H9 (cell line): ENCODE measurements at regions not wholly inside any gene's neighbourhood (a gene's known extent, or its start where the extent isn't known, plus 50 kb on each side); places are given as distances from the start of the nearest gene placed in this dataset.

Experiments used
- DNase-seq: peaks from one replicate; pipeline ENCODE4 v3.0.0-alpha.2; 2017
- H2AFZ ChIP-seq: one replicate; pipeline ENCODE4 v1.6.1; 2013; ENCODE audit warnings: mild to moderate bottlenecking, low read length, control low read depth, moderate library complexity
- H2AK5ac ChIP-seq: 2 replicates; pipeline ENCODE4 v1.6.1; 2013; ENCODE audit warnings: low read length, control low read depth, mixed read lengths; ENCODE audit not compliant: insufficient read length
- H2BK120ac ChIP-seq: one replicate; pipeline ENCODE4 v1.6.1; 2013; ENCODE audit warnings: low read depth, mild to moderate bottlenecking, low read length, control low read depth, inconsistent platforms; ENCODE audit not compliant: poor library complexity, severe bottlenecking
- H2BK12ac ChIP-seq: 2 replicates; pipeline ENCODE4 v1.6.1; 2013; ENCODE audit warnings: low read length, control low read depth, mixed read lengths, low read depth; ENCODE audit not compliant: insufficient read length
- H2BK15ac ChIP-seq: 2 replicates; pipeline ENCODE4 v1.6.1; 2013; ENCODE audit warnings: low read depth, low read length, control low read depth
- H2BK20ac ChIP-seq: one replicate; pipeline ENCODE4 v1.6.1; 2013; ENCODE audit warnings: low read depth, mild to moderate bottlenecking, low read length, control low read depth, inconsistent platforms; ENCODE audit not compliant: poor library complexity, severe bottlenecking
- H2BK5ac ChIP-seq: 2 replicates; pipeline ENCODE4 v1.6.1; 2013; ENCODE audit warnings: low read length, control low read depth, mixed read lengths; ENCODE audit not compliant: insufficient read length
- H3K14ac ChIP-seq: 2 replicates; pipeline ENCODE4 v1.6.1; 2013; ENCODE audit warnings: low read length, control low read depth; ENCODE audit not compliant: insufficient read depth
- H3K18ac ChIP-seq: 2 replicates; pipeline ENCODE4 v1.6.1; 2013; ENCODE audit warnings: low read depth, mild to moderate bottlenecking, mixed read lengths, low read length, control low read depth; ENCODE audit not compliant: insufficient read length
- H3K23ac ChIP-seq: 2 replicates; pipeline ENCODE4 v1.6.1; 2013; ENCODE audit warnings: low read length, control low read depth, mixed read lengths, low read depth; ENCODE audit not compliant: insufficient read length
- H3K23me2 ChIP-seq: 2 replicates; pipeline ENCODE4 v1.6.1; 2013; ENCODE audit warnings: low read depth, mild to moderate bottlenecking, mixed read lengths, low read length, control low read depth; ENCODE audit not compliant: insufficient read length, poor library complexity, severe bottlenecking
- H3K27ac ChIP-seq: 2 replicates; pipeline ENCODE4 v1.5.1; 2013; ENCODE audit warnings: low read length, control low read depth, mixed read lengths, low read depth; ENCODE audit not compliant: insufficient read length
- H3K27me3 ChIP-seq: 2 replicates; pipeline ENCODE4 v1.6.1; 2013; ENCODE audit warnings: low read length, control low read depth, inconsistent platforms; ENCODE audit not compliant: insufficient read depth
- H3K4ac ChIP-seq: 2 replicates; pipeline ENCODE4 v1.6.1; 2013; ENCODE audit warnings: low read depth, mild to moderate bottlenecking, control low read depth, inconsistent platforms, low read length, moderate library complexity
- H3K4me1 ChIP-seq: 2 replicates; pipeline ENCODE4 v1.6.1; 2013; ENCODE audit warnings: low read length, control low read depth, inconsistent platforms; ENCODE audit not compliant: insufficient read depth
- H3K4me2 ChIP-seq: 2 replicates; pipeline ENCODE4 v1.6.1; 2013; ENCODE audit warnings: low read length, control low read depth, mixed read lengths; ENCODE audit not compliant: insufficient read length, insufficient read depth
- H3K56ac ChIP-seq: 2 replicates; pipeline ENCODE4 v1.6.1; 2013; ENCODE audit warnings: low read depth, mild to moderate bottlenecking, mixed read lengths, low read length, control low read depth; ENCODE audit not compliant: insufficient read length
- H3K79me1 ChIP-seq: 2 replicates; pipeline ENCODE4 v1.6.1; 2013; ENCODE audit warnings: low read depth, mild to moderate bottlenecking, moderate library complexity, low read length, control low read depth, inconsistent platforms; ENCODE audit not compliant: insufficient read depth, poor library complexity, severe bottlenecking
- H3K79me2 ChIP-seq: 2 replicates; pipeline ENCODE4 v1.6.1; 2013; ENCODE audit warnings: low read length, control low read depth, inconsistent platforms; ENCODE audit not compliant: insufficient read depth
- H3K9ac ChIP-seq: 2 replicates; pipeline ENCODE4 v1.6.1; 2013; ENCODE audit warnings: low read length, control low read depth, mixed read lengths; ENCODE audit not compliant: insufficient read length; ENCODE audit errors: extremely low read depth
- H3K9me3 ChIP-seq: one replicate; pipeline ENCODE4 v1.6.1; 2013; ENCODE audit warnings: low read depth, low read length, inconsistent platforms; ENCODE audit not compliant: control insufficient read depth
- H3T11ph ChIP-seq: one replicate; pipeline ENCODE4 v1.6.1; 2013; ENCODE audit warnings: mild to moderate bottlenecking, low read length, control low read depth, inconsistent platforms
- H4K20me1 ChIP-seq: one replicate; pipeline ENCODE4 v1.6.1; 2013; ENCODE audit not compliant: control insufficient read depth, insufficient read length, insufficient read depth
- H4K5ac ChIP-seq: 2 replicates; pipeline ENCODE4 v1.6.1; 2013; ENCODE audit warnings: low read depth, mild to moderate bottlenecking, mixed read lengths, low read length, control low read depth; ENCODE audit not compliant: insufficient read length
- H4K8ac ChIP-seq: replicated peaks from 2 replicates; pipeline ENCODE4 v1.6.1; 2013; ENCODE audit warnings: low read length, control low read depth, mixed read lengths, low read depth; ENCODE audit not compliant: insufficient read length
- H4K91ac ChIP-seq: 2 replicates; pipeline ENCODE4 v1.6.1; 2013; ENCODE audit warnings: low read depth, mild to moderate bottlenecking, moderate library complexity, mixed read lengths, low read length, control low read depth; ENCODE audit not compliant: insufficient read length
- H3K27ac Mint-ChIP-seq, 3 experiments: 2 replicates in 2 of 3; 3 replicates in 1 of 3; pipeline ENCODE4 v1.8.0; 2020 to 2021; ENCODE audit warnings: mixed read lengths in 3 of 3, mild to moderate bottlenecking in 1 of 3, moderate library complexity in 1 of 3
- H3K27me3 Mint-ChIP-seq: 2 replicates; pipeline ENCODE4 v1.8.0; 2021; ENCODE audit warnings: low read depth, mild to moderate bottlenecking, moderate library complexity, mixed read lengths
- H3K36me3 Mint-ChIP-seq, 3 experiments: 2 replicates in 2 of 3; 3 replicates in 1 of 3; pipeline ENCODE4 v1.8.0; 2020 to 2021; ENCODE audit warnings: low read depth in 3 of 3, mixed read lengths in 3 of 3; ENCODE audit not compliant: insufficient read depth in 1 of 3
- H3K4me1 Mint-ChIP-seq, 2 experiments: 2 replicates each; pipeline ENCODE4 v1.8.0; 2020; ENCODE audit warnings: mixed read lengths in 2 of 2
- H3K4me3 Mint-ChIP-seq, 2 experiments: 2 replicates in 1 of 2; 3 replicates in 1 of 2; pipeline ENCODE4 v1.8.0; 2020 to 2021; ENCODE audit warnings: mild to moderate bottlenecking in 2 of 2, mixed read lengths in 2 of 2, moderate library complexity in 1 of 2
- H3K9me3 Mint-ChIP-seq, 2 experiments: 2 replicates in 1 of 2; 3 replicates in 1 of 2; pipeline ENCODE4 v1.8.0; 2020; ENCODE audit warnings: mild to moderate bottlenecking in 2 of 2, mixed read lengths in 2 of 2, moderate library complexity in 1 of 2
- WGBS: extraction: QIAGEN DNeasy Blood & Tissue Kit; methylation state at CpG from one replicate; pipeline ENCODE4 v1.1.7; 2013; ENCODE audit warnings: missing lambda C conversion rate, low lambda C conversion rate, mixed read lengths; ENCODE audit not compliant: insufficient read length; ENCODE audit errors: extremely low coverage; 5-methylcytosine and 5-hydroxymethylcytosine counted together
- TF ChIP-seq, protein P1 (sequence below): fragments of 200-600 bp; sonication (generic); conservative IDR thresholded peaks from 3 replicates; pipeline ENCODE4 v1.8.0; 2021; ENCODE audit warnings: antibody characterized with exemption, mild to moderate bottlenecking

DNA sequence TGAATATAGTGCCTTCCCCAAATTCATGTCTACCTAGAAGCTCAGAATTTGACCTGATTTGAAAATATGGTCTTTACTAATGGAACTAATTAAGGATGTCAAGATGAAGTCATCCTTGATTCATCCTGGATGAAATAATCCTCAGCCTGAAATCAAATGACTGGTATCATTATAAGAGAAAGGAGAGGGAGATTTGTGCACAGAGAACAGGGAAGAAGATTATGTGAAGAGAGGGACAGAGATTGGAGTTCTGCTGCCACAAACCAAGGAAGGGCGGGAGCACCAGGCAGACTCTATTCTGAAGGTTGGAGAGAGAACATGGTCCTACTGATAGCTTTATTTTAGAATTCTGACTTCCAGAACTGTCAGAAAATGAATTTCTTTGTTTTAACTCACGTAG lies 680.9 kb upstream of the AADAT start:
- Mint-ChIP-seq H3K36me3 (peaks cover 0 to 2% (median 0%) of the 10 kb centered on the region in 3 experiments; a peak in 1 of 7 replicates), H3K27ac (no peak overlapping the region; a peak in 1 of 7 replicates), H3K27me3 (no peaks in the 10 kb centered on the region), H3K4me3 (no peak overlapping the region), H3K4me1 (no peaks in the 10 kb centered on the region; a peak in 1 of 4 replicates), H3K9me3 (peaks cover 0 to 2% of the 10 kb centered on the region in 2 experiments; a peak in 1 of 5 replicates)
- no peak overlapping the region for H3K14ac ChIP-seq
- H2AK5ac ChIP-seq = no peak overlapping the region
- no peak overlapping the region for H2AFZ ChIP-seq
- no CpG with 5 or more reads among the region's 2 CpGs for WGBS
- H4K8ac ChIP-seq = no peak overlapping the region
- H3K4ac ChIP-seq = no peak overlapping the region
- H3K18ac ChIP-seq = no peak overlapping the region
- no peaks in the 10 kb centered on the region for H3K4me1 ChIP-seq
- no peak overlapping the region for H4K91ac ChIP-seq
- no peak overlapping the region for H2BK120ac ChIP-seq
- no peak overlapping the region for H2BK15ac ChIP-seq
- no peaks in the 10 kb centered on the region for H3K27me3 ChIP-seq
- no peak overlapping the region for H3K27ac ChIP-seq
- H2BK5ac ChIP-seq = no peak overlapping the region
- no peaks in the 10 kb centered on the region for H3K23me2 ChIP-seq
- no peaks in the 10 kb centered on the region for H3K9me3 ChIP-seq
- TF ChIP-seq, protein P1, sequence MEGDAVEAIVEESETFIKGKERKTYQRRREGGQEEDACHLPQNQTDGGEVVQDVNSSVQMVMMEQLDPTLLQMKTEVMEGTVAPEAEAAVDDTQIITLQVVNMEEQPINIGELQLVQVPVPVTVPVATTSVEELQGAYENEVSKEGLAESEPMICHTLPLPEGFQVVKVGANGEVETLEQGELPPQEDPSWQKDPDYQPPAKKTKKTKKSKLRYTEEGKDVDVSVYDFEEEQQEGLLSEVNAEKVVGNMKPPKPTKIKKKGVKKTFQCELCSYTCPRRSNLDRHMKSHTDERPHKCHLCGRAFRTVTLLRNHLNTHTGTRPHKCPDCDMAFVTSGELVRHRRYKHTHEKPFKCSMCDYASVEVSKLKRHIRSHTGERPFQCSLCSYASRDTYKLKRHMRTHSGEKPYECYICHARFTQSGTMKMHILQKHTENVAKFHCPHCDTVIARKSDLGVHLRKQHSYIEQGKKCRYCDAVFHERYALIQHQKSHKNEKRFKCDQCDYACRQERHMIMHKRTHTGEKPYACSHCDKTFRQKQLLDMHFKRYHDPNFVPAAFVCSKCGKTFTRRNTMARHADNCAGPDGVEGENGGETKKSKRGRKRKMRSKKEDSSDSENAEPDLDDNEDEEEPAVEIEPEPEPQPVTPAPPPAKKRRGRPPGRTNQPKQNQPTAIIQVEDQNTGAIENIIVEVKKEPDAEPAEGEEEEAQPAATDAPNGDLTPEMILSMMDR = no peak
- H3T11ph ChIP-seq = no peak overlapping the region
- H4K20me1 ChIP-seq = no peaks in the 10 kb centered on the region
- H3K79me2 ChIP-seq = no peaks in the 10 kb centered on the region
- no peaks in the 10 kb centered on the region for H3K79me1 ChIP-seq
- no peak overlapping the region for H4K5ac ChIP-seq
- H2BK20ac ChIP-seq = no peak overlapping the region
- H3K9ac ChIP-seq = no peak overlapping the region
- H3K56ac ChIP-seq = no peak overlapping the region
- DNase-seq = no peak
- H3K23ac ChIP-seq = no peak overlapping the region
- no peak overlapping the region for H2BK12ac ChIP-seq
- no peak overlapping the region for H3K4me2 ChIP-seq
